Panc1 (cell line): ENCODE measurements at regions not wholly inside any gene's neighbourhood (a gene's known extent, or its start where the extent isn't known, plus 50 kb on each side); places are given as distances from the start of the nearest gene placed in this dataset.

Source experiments
- ATAC-seq: fragments of 200-7000 bp; cut with Tn5 transposase; 2 replicates; pipeline ENCODE4 v1.9.1; 2020; ENCODE audit warnings: mild to moderate bottlenecking, moderate library complexity
- BruUV-seq: library from RNA; stranded (reverse); fragments of 400-500 nt; replicated peaks from 2 replicates; lab custom pipeline; 2021; lab: Mats Ljungman, UMichigan
- CTCF ChIA-PET: fragments of 300-600 bp; sonication (Branson Sonifier 250); formaldehyde crosslinking; loops from one replicate; lab custom pipeline; 2022; ENCODE audit warnings: antibody characterized with exemption; lab: Charles Lee
- POLR2A ChIA-PET: fragments of 300-600 bp; sonication (Branson Sonifier 250); formaldehyde crosslinking; loops from one replicate; lab custom pipeline; 2022; ENCODE audit warnings: antibody characterized with exemption; lab: Charles Lee
- DNase-seq: peaks from one replicate; pipeline ENCODE4 v3.0.0-alpha.2; 2010; ENCODE audit warnings: low read depth, low spot score
- H3K27ac ChIP-seq: 2 replicates; pipeline ENCODE4 v1.5.1; 2011; ENCODE audit warnings: mild to moderate bottlenecking, low read length, inconsistent platforms
- H3K27me3 ChIP-seq: fragments of 200-500 bp; sonication (Bioruptor generic); 2 replicates; pipeline ENCODE4 v1.6.0; 2014; ENCODE audit warnings: low read length, inconsistent platforms; ENCODE audit not compliant: control insufficient read depth, insufficient read depth
- H3K36me3 ChIP-seq: fragments of 200-500 bp; sonication (Bioruptor generic); 2 replicates; pipeline ENCODE4 v1.5.1; 2014; ENCODE audit warnings: inconsistent platforms, mild to moderate bottlenecking, low read length, moderate library complexity; ENCODE audit not compliant: control insufficient read depth, insufficient read depth
- H3K4me1 ChIP-seq: 2 replicates; pipeline ENCODE4 v1.5.1; 2011; ENCODE audit warnings: inconsistent platforms, mild to moderate bottlenecking, low read length, moderate library complexity; ENCODE audit not compliant: control insufficient read depth, insufficient read depth
- H3K4me3 ChIP-seq, 2 experiments: 2 replicates each; pipeline ENCODE4 v1.5.1; 2011 to 2012; ENCODE audit warnings: low read depth in 2 of 2, low read length in 2 of 2, mild to moderate bottlenecking in 2 of 2, inconsistent platforms in 1 of 2, moderate library complexity in 1 of 2
- H3K9me3 ChIP-seq: fragments of 200-500 bp; sonication (Bioruptor generic); 2 replicates; pipeline ENCODE4 v1.5.1; 2014; ENCODE audit warnings: low read depth, mild to moderate bottlenecking, inconsistent platforms, low read length, moderate library complexity; ENCODE audit not compliant: control insufficient read depth, insufficient read depth
- POLR2AphosphoS5 ChIP-seq: IDR thresholded peaks from 2 replicates; pipeline ENCODE4 v1.6.1; 2012; ENCODE audit warnings: mild to moderate bottlenecking, low read depth, low read length, moderate library complexity
- SIN3A ChIP-seq: IDR thresholded peaks from 2 replicates; pipeline ENCODE4 v1.6.1; 2012; ENCODE audit warnings: low read depth, mild to moderate bottlenecking, low read length, moderate library complexity, borderline replicate concordance; ENCODE audit not compliant: insufficient read depth
- TCF7L2 ChIP-seq: IDR thresholded peaks from 2 replicates; pipeline ENCODE4 v1.6.1; 2011; ENCODE audit warnings: mild to moderate bottlenecking, low read depth, low read length, inconsistent platforms
- in situ Hi-C: cut with HindIII; loops from 2 replicates; pipeline ENCODE4 v1.10.0; 2016; ENCODE audit warnings: low sequenced_read_pairs, low pct_unique_long_range_greater_than_20kb
- intact Hi-C: fragments of 100-400 bp; cut with micrococcal nuclease; formaldehyde crosslinking; loops from one replicate; pipeline ENCODE4 v1.10.0; 2022; ENCODE audit not compliant: unreplicated experiment
- TF ChIP-seq, protein P1 (sequence below), 2 experiments: IDR thresholded peaks; 2 replicates each; pipeline ENCODE4 v1.6.1; 2011 to 2012; ENCODE audit warnings: low read depth in 2 of 2, control low read depth in 1 of 2, low read length in 1 of 2, mild to moderate bottlenecking in 1 of 2, moderate library complexity in 1 of 2; ENCODE audit not compliant: insufficient read depth in 1 of 2
- TF ChIP-seq, protein P2 (sequence below): fragments of 450-650 bp; IDR thresholded peaks from 2 replicates; pipeline ENCODE4 v1.5.1; 2017; ENCODE audit warnings: mild to moderate bottlenecking

DNA sequence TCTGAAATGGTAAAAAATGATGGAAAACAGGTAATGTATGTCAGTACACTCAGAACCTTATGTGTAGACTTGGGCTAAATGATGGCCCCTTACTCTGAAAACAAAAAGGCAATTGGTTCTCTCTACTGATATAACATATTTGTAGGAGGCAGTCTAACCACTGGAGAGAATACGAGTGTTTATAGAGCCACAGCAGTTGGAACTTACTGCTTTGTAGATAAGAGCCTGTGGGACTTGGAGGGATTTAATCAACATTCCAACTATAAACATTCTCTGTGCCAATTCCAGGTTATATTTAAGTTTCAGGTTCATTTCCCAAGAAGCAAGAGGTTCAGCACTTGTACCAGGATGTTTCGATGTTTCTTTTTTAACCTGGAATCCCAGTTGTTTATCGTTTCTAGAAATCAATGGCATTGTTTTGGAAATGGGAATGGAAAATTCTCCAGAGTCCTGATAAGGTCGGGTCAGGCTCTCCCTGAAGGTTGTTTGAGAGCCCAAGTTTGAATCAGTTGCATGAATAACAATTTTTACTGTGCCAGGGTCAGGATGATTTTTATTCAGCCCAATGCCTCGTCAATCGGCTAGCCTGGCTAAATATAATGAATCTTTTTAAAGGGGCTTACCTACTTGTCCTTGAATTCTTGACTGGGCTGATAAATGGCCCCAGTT, 278.4 kb upstream of the FAM98A start:
- intact Hi-C loops: no loop called here
- H3K36me3 ChIP-seq: no peaks in the 10 kb centered on the region
- POLR2A ChIA-PET: no interaction called here
- ATAC-seq (no peak), DNase-seq (no peak)
- no peaks in the 10 kb centered on the region for H3K9me3 ChIP-seq
- CTCF ChIA-PET: no interaction called here
- TF ChIP-seq SIN3A: no peak
- no peak for TF ChIP-seq TCF7L2
- TF ChIP-seq, protein P1, sequence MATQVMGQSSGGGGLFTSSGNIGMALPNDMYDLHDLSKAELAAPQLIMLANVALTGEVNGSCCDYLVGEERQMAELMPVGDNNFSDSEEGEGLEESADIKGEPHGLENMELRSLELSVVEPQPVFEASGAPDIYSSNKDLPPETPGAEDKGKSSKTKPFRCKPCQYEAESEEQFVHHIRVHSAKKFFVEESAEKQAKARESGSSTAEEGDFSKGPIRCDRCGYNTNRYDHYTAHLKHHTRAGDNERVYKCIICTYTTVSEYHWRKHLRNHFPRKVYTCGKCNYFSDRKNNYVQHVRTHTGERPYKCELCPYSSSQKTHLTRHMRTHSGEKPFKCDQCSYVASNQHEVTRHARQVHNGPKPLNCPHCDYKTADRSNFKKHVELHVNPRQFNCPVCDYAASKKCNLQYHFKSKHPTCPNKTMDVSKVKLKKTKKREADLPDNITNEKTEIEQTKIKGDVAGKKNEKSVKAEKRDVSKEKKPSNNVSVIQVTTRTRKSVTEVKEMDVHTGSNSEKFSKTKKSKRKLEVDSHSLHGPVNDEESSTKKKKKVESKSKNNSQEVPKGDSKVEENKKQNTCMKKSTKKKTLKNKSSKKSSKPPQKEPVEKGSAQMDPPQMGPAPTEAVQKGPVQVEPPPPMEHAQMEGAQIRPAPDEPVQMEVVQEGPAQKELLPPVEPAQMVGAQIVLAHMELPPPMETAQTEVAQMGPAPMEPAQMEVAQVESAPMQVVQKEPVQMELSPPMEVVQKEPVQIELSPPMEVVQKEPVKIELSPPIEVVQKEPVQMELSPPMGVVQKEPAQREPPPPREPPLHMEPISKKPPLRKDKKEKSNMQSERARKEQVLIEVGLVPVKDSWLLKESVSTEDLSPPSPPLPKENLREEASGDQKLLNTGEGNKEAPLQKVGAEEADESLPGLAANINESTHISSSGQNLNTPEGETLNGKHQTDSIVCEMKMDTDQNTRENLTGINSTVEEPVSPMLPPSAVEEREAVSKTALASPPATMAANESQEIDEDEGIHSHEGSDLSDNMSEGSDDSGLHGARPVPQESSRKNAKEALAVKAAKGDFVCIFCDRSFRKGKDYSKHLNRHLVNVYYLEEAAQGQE (IDR thresholded peaks at IDR 0.05; ENCODE audit: insufficient read depth in 1 of 2, low read depth in 2 of 2, low read length in 1 of 2): no peak
- TF ChIP-seq POLR2AphosphoS5: no peak
- TF ChIP-seq, protein P2, sequence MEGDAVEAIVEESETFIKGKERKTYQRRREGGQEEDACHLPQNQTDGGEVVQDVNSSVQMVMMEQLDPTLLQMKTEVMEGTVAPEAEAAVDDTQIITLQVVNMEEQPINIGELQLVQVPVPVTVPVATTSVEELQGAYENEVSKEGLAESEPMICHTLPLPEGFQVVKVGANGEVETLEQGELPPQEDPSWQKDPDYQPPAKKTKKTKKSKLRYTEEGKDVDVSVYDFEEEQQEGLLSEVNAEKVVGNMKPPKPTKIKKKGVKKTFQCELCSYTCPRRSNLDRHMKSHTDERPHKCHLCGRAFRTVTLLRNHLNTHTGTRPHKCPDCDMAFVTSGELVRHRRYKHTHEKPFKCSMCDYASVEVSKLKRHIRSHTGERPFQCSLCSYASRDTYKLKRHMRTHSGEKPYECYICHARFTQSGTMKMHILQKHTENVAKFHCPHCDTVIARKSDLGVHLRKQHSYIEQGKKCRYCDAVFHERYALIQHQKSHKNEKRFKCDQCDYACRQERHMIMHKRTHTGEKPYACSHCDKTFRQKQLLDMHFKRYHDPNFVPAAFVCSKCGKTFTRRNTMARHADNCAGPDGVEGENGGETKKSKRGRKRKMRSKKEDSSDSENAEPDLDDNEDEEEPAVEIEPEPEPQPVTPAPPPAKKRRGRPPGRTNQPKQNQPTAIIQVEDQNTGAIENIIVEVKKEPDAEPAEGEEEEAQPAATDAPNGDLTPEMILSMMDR: no peak
- no peak overlapping the region for H3K4me3 ChIP-seq
- no TSS peak for BruUV-seq
- H3K4me1 ChIP-seq: no peaks in the 10 kb centered on the region
- in situ Hi-C loops: no loop called here
- no peak overlapping the region for H3K27ac ChIP-seq
- H3K27me3 ChIP-seq: no peaks in the 10 kb centered on the region

DNA sequence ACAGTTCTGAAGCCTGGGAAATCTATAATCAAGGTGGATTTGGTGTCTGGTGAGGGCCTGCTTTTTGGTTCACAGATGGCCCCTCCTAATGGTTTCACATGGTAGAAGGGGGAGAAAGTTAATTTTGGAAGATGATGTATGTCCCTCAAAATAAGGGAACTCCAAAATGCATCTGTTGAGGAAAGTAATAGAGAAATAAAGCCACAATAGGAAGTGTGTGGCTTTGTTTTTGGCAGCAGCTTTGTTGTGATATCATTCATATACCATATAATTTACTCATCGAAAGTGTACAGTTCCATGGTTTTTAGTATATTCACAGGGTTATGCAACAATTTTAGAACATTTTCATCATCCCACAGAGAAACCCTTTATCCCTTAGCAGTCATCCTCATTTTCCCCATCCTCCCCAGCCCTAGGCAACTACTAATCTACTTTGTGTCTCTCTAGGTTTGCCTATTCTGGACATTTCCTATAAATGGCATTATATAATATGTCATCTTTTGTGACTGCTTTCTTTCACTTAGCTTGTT, 274.0 kb upstream of the FAM98A start:
- Histone ChIP-seq H3K36me3 (no peaks in the 10 kb centered on the region), H3K9me3 (peaks cover 3% of the 10 kb centered on the region; the same call in 1 of the 2 replicates), H3K27me3 (no peaks in the 10 kb centered on the region), H3K27ac (no peak overlapping the region), H3K4me1 (no peaks in the 10 kb centered on the region), H3K4me3 (no peak overlapping the region)
- in situ Hi-C loops (no loop called here), intact Hi-C loops (no loop called here)
- no TSS peak for BruUV-seq
- ATAC-seq: no peak
- no peak for DNase-seq
- no peak for TF ChIP-seq POLR2AphosphoS5
- TF ChIP-seq, protein P1 (IDR thresholded peaks at IDR 0.05; ENCODE audit: insufficient read depth in 1 of 2, low read depth in 2 of 2, low read length in 1 of 2): no peak
- no peak for TF ChIP-seq TCF7L2
- TF ChIP-seq, protein P2: no peak
- no peak for TF ChIP-seq SIN3A
- ChIA-PET POLR2A (no interaction called here), CTCF (no interaction called here)
